ENCODE measurements at regions not wholly inside any gene's neighbourhood (a gene's known extent, or its start where the extent isn't known, plus 50 kb on each side); places are given as distances from the start of the nearest gene placed in this dataset.
"Not testable (repeated sequence)": the region's sequence is repeated elsewhere in the genome, so short reads cannot be mapped to it uniquely, and the experiment has no call there.

- WGBS, 2 donors = 24 to 26% methylated on average over 2 of the region's 3 CpGs
- Histone ChIP-seq H3K4me1 (no peaks in the 10 kb centered on the region), H3K27ac (no peak overlapping the region), H3K36me3 (no peaks in the 10 kb centered on the region), H3K4me3 (no peak overlapping the region), H3K9me3 (peaks cover 0 to 4% (median 0%) of the 10 kb centered on the region in 3 donors), H3K27me3 (no peaks in the 10 kb centered on the region)
- no peak for TF ChIP-seq POLR2A (IDR thresholded peaks at IDR 0.05)
- no peak for TF ChIP-seq CTCF (IDR thresholded peaks at IDR 0.05)
- intact Hi-C loops (cut with DNase I) = no loop called here
- DNase-seq = no peak
Observed at GRCh38 chr16:47905771-47906170, 250.0 kb downstream of the ABCC12 start.

- intact Hi-C loops (cut with DNase I) = no loop called here
- Histone ChIP-seq H3K27ac (no peak overlapping the region), H3K36me3 (no peaks in the 10 kb centered on the region), H3K27me3 (no peaks in the 10 kb centered on the region), H3K4me1 (no peaks in the 10 kb centered on the region), H3K4me3 (no peak overlapping the region), H3K9me3 (no peaks in the 10 kb centered on the region)
- 56 to 77% methylated on average over 3 to 6 of the region's 6 CpGs for WGBS, 2 donors
- no peak for DNase-seq
- TF ChIP-seq CTCF (IDR thresholded peaks at IDR 0.05) (no peak), POLR2A (IDR thresholded peaks at IDR 0.05) (no peak)
Observed at GRCh38 chr16:47904691-47905090, 251.1 kb downstream of the ABCC12 start.

GRCh38 chr16:47903470-47903869, 252.3 kb downstream of the ABCC12 start:
- H3K36me3 ChIP-seq = no peaks in the 10 kb centered on the region
- H3K27me3 ChIP-seq = no peaks in the 10 kb centered on the region
- no peak for DNase-seq
- no peaks in the 10 kb centered on the region for H3K9me3 ChIP-seq
- H3K4me1 ChIP-seq = no peaks in the 10 kb centered on the region
- intact Hi-C loops (cut with DNase I) = no loop called here
- H3K27ac ChIP-seq = no peak overlapping the region
- no peak overlapping the region for H3K4me3 ChIP-seq
- TF ChIP-seq POLR2A (IDR thresholded peaks at IDR 0.05) (no peak), CTCF (IDR thresholded peaks at IDR 0.05) (no peak)
- 77 to 82% methylated on average over 10 of the region's 10 CpGs for WGBS, 2 donors

GRCh38 chr16:47897105-47897504, 258.7 kb downstream of the ABCC12 start:
- DNase-seq; intact Hi-C loops (cut with DNase I); H3K4me1 ChIP-seq; H3K36me3 ChIP-seq; H3K4me3 ChIP-seq; H3K27me3 ChIP-seq; H3K9me3 ChIP-seq; H3K27ac ChIP-seq: not testable (repeated sequence)
- WGBS, 2 donors = 0 to 13% methylated on average over 1 to 3 of the region's 5 CpGs

- intact Hi-C loops (cut with DNase I) = no loop called here
Observed at GRCh38 chr16:47895146-47895545, 260.6 kb downstream of the ABCC12 start.

More at GRCh38 chr16:47895146-47895545, 260.6 kb downstream of the ABCC12 start:
- Histone ChIP-seq H3K9me3 (no peaks in the 10 kb centered on the region), H3K36me3 (no peaks in the 10 kb centered on the region), H3K4me3 (no peak overlapping the region), H3K27ac (no peak overlapping the region), H3K27me3 (no peaks in the 10 kb centered on the region), H3K4me1 (no peaks in the 10 kb centered on the region)
- TF ChIP-seq CTCF (IDR thresholded peaks at IDR 0.05) (no peak), POLR2A (IDR thresholded peaks at IDR 0.05) (no peak)
- DNase-seq = no peak
- 75 to 87% methylated on average over 10 of the region's 10 CpGs for WGBS, 2 donors
